ENCODE measurements at regions not wholly inside any gene's neighbourhood (a gene's known extent, or its start where the extent isn't known, plus 50 kb on each side); places are given as distances from the start of the nearest gene placed in this dataset.

- TF ChIP-seq CTCF (IDR thresholded peaks at IDR 0.05): no peak
- peaks cover 44 to 86% of the 10 kb centered on the region in 2 donors for H3K4me1 ChIP-seq (ENCODE audit: control insufficient read depth in 1 of 2, low read depth in 2 of 2)
Observed at GRCh38 chr3:141431411-141432378, 55.1 kb upstream of the RASA2 start.

GRCh38 chr3:141432904-141433303 lies 53.9 kb upstream of the RASA2 start:
- H3K27ac ChIP-seq: peak overlapping the region; percentile 68 to 79
- peaks cover 37 to 82% of the 10 kb centered on the region in 2 donors for H3K4me1 ChIP-seq (ENCODE audit: control insufficient read depth in 1 of 2, low read depth in 2 of 2)
- H3K4me3 ChIP-seq: no peak overlapping the region
- H3K27me3 ChIP-seq (replicated peaks; ENCODE audit: insufficient read depth): no peaks in the 10 kb centered on the region
- H3K9me3 ChIP-seq: no peaks in the 10 kb centered on the region
- no peak for DNase-seq (ENCODE audit: low spot score)
- ATAC-seq (ENCODE audit: insufficient number of reproducible peaks, low FRiP score, low read depth): no peak
- TF ChIP-seq CTCF (IDR thresholded peaks at IDR 0.05): no peak
- H3K36me3 ChIP-seq: no peaks in the 10 kb centered on the region

More at GRCh38 chr3:141431411-141432378, 55.1 kb upstream of the RASA2 start:
- Histone ChIP-seq H3K9me3 (no peaks in the 10 kb centered on the region), H3K36me3 (no peaks in the 10 kb centered on the region), H3K4me3 (peak overlapping the region; percentile 30), H3K27ac (peak overlapping the region; percentile 68 to 79), H3K27me3 (replicated peaks; ENCODE audit: insufficient read depth) (no peaks in the 10 kb centered on the region)
- DNase-seq (ENCODE audit: low spot score) (no peak), ATAC-seq (ENCODE audit: insufficient number of reproducible peaks, low FRiP score, low read depth) (peak; percentile 74)

- H3K27ac ChIP-seq: peak overlapping the region; percentile 21 to 38
- H3K4me3 ChIP-seq: no peak overlapping the region
- TF ChIP-seq CTCF (IDR thresholded peaks at IDR 0.05): no peak
- no peak for ATAC-seq (ENCODE audit: insufficient number of reproducible peaks, low FRiP score, low read depth)
- no peaks in the 10 kb centered on the region for H3K9me3 ChIP-seq
- peaks cover 4% of the 10 kb centered on the region for H3K36me3 ChIP-seq
- H3K4me1 ChIP-seq (ENCODE audit: control insufficient read depth in 1 of 2, low read depth in 2 of 2): peaks cover 29 to 68% of the 10 kb centered on the region in 2 donors
- H3K27me3 ChIP-seq (replicated peaks; ENCODE audit: insufficient read depth): no peaks in the 10 kb centered on the region
- DNase-seq (ENCODE audit: low spot score): no peak
Observed at GRCh38 chr3:141434255-141434654, 52.6 kb upstream of the RASA2 start.

GRCh38 chr3:141436180-141436579 lies 50.6 kb upstream of the RASA2 start:
- H3K36me3 ChIP-seq: peaks cover 4% of the 10 kb centered on the region
- no peaks in the 10 kb centered on the region for H3K9me3 ChIP-seq
- DNase-seq (ENCODE audit: low spot score): no peak
- no peak for ATAC-seq (ENCODE audit: insufficient number of reproducible peaks, low FRiP score, low read depth)
- H3K4me1 ChIP-seq (ENCODE audit: control insufficient read depth in 1 of 2, low read depth in 2 of 2): peaks cover 26 to 67% of the 10 kb centered on the region in 2 donors
- peak overlapping the region; percentile 42 to 67 for H3K27ac ChIP-seq
- no peak overlapping the region for H3K4me3 ChIP-seq
- no peaks in the 10 kb centered on the region for H3K27me3 ChIP-seq (replicated peaks; ENCODE audit: insufficient read depth)
- TF ChIP-seq CTCF (IDR thresholded peaks at IDR 0.05): no peak

Data from thoracic aorta (tissue), 2 donors.